ENCODE measurements at regions not wholly inside any gene's neighbourhood (a gene's known extent, or its start where the extent isn't known, plus 50 kb on each side); places are given as distances from the start of the nearest gene placed in this dataset.
"Not testable (repeated sequence)": the region's sequence is repeated elsewhere in the genome, so short reads cannot be mapped to it uniquely, and the experiment has no call there.

- H3K4me3 ChIP-seq (replicated peaks; ENCODE audit: low read depth, low read length) = no peak overlapping the region
- DNase-seq (ENCODE audit: low read depth) = no peak
- no peak for TF ChIP-seq CTCF (IDR thresholded peaks at IDR 0.05; ENCODE audit: low read length, missing control alignments)
These were observed 1430.0 kb upstream of the PRMT6 start for GRCh38 chr1:105626276-105626987.

GRCh38 chr1:105631153-105631744, 1425.2 kb upstream of the PRMT6 start:
- not testable (repeated sequence) for DNase-seq (ENCODE audit: low read depth); H3K4me3 ChIP-seq (replicated peaks; ENCODE audit: low read depth, low read length)

- DNase-seq (ENCODE audit: low read depth) = no peak
- no peak overlapping the region for H3K4me3 ChIP-seq (replicated peaks; ENCODE audit: low read depth, low read length)
- no peak for TF ChIP-seq CTCF (IDR thresholded peaks at IDR 0.05; ENCODE audit: low read length, missing control alignments)
These were observed 1423.9 kb upstream of the PRMT6 start for GRCh38 chr1:105632342-105633196.

GRCh38 chr1:105636052-105636451, 1420.4 kb upstream of the PRMT6 start:
- no peak overlapping the region for H3K4me3 ChIP-seq (replicated peaks; ENCODE audit: low read depth, low read length)
- no peak for DNase-seq (ENCODE audit: low read depth)
- TF ChIP-seq CTCF (IDR thresholded peaks at IDR 0.05; ENCODE audit: low read length, missing control alignments) = no peak

GRCh38 chr1:105641407-105641806, 1415.1 kb upstream of the PRMT6 start:
- no peak for DNase-seq (ENCODE audit: low read depth)
- no peak for TF ChIP-seq CTCF (IDR thresholded peaks at IDR 0.05; ENCODE audit: low read length, missing control alignments)
- no peak overlapping the region for H3K4me3 ChIP-seq (replicated peaks; ENCODE audit: low read depth, low read length)

GRCh38 chr1:105652109-105652508, 1404.4 kb upstream of the PRMT6 start:
- H3K4me3 ChIP-seq (replicated peaks; ENCODE audit: low read depth, low read length) = no peak overlapping the region
- TF ChIP-seq CTCF (IDR thresholded peaks at IDR 0.05; ENCODE audit: low read length, missing control alignments) = no peak
- DNase-seq (ENCODE audit: low read depth) = no peak

- no peak for TF ChIP-seq CTCF (IDR thresholded peaks at IDR 0.05; ENCODE audit: low read length, missing control alignments)
- no peak for DNase-seq (ENCODE audit: low read depth)
- no peak overlapping the region for H3K4me3 ChIP-seq (replicated peaks; ENCODE audit: low read depth, low read length)
These were observed 1401.4 kb upstream of the PRMT6 start for GRCh38 chr1:105655032-105655431.
